HG02840 (cell line): ENCODE measurements at regions not wholly inside any gene's neighbourhood (a gene's known extent, or its start where the extent isn't known, plus 50 kb on each side); places are given as distances from the start of the nearest gene placed in this dataset.

ENCODE experiments used
- ATAC-seq: cut with Tn5 transposase; IDR thresholded peaks from one replicate; pipeline ENCODE4 v1.9.1; 2021; ENCODE audit warnings: mild to moderate bottlenecking, moderate library complexity, moderate number of reproducible peaks; ENCODE audit not compliant: unreplicated experiment, low FRiP score

- no peak for ATAC-seq
Observed at GRCh38 chr20:6831461-6831860, 64.0 kb downstream of the BMP2 start.

- no peak for ATAC-seq
Observed at GRCh38 chr20:6832811-6833210, 65.3 kb downstream of the BMP2 start.

GRCh38 chr20:6835609-6836008 is 68.1 kb downstream of the BMP2 start:
- ATAC-seq = no peak

- ATAC-seq = no peak
Observed at GRCh38 chr20:6836821-6837374, 69.4 kb downstream of the BMP2 start.

GRCh38 chr20:6837730-6838129 is 70.2 kb downstream of the BMP2 start:
- ATAC-seq = no peak

GRCh38 chr20:6838181-6838826 is 70.8 kb downstream of the BMP2 start:
- ATAC-seq = no peak

GRCh38 chr20:6841128-6841527 is 73.6 kb downstream of the BMP2 start:
- no peak for ATAC-seq

GRCh38 chr20:6845141-6845540 is 77.7 kb downstream of the BMP2 start:
- ATAC-seq = no peak

GRCh38 chr20:6848041-6848440 is 80.6 kb downstream of the BMP2 start:
- ATAC-seq = no peak

- ATAC-seq = no peak
Observed at GRCh38 chr20:6848992-6849391, 81.5 kb downstream of the BMP2 start.

GRCh38 chr20:6851136-6851535 is 83.7 kb downstream of the BMP2 start:
- ATAC-seq = no peak

GRCh38 chr20:6852478-6852877 is 85.0 kb downstream of the BMP2 start:
- ATAC-seq = no peak

- ATAC-seq = no peak
Observed at GRCh38 chr20:6855104-6855503, 87.6 kb downstream of the BMP2 start.

- ATAC-seq = no peak
Observed at GRCh38 chr20:6855796-6856195, 88.3 kb downstream of the BMP2 start.

GRCh38 chr20:6857927-6858326 is 90.4 kb downstream of the BMP2 start:
- ATAC-seq = no peak

- ATAC-seq = no peak
Observed at GRCh38 chr20:6863355-6863754, 95.9 kb downstream of the BMP2 start.

- ATAC-seq = no peak
Observed at GRCh38 chr20:6863798-6864201, 96.3 kb downstream of the BMP2 start.

GRCh38 chr20:6864740-6865139 is 97.3 kb downstream of the BMP2 start:
- no peak for ATAC-seq

GRCh38 chr20:6866741-6867140 is 99.3 kb downstream of the BMP2 start:
- ATAC-seq = no peak

- no peak for ATAC-seq
Observed at GRCh38 chr20:6868861-6869260, 101.4 kb downstream of the BMP2 start.

- ATAC-seq = no peak
Observed at GRCh38 chr20:6870559-6870958, 103.1 kb downstream of the BMP2 start.

- ATAC-seq = no peak
Observed at GRCh38 chr20:6877633-6878032, 110.1 kb downstream of the BMP2 start.
